ENCODE measurements at regions not wholly inside any gene's neighbourhood (a gene's known extent, or its start where the extent isn't known, plus 50 kb on each side); places are given as distances from the start of the nearest gene placed in this dataset.
"Not testable (repeated sequence)": the region's sequence is repeated elsewhere in the genome, so short reads cannot be mapped to it uniquely, and the experiment has no call there.

- H3K4me3 ChIP-seq (ENCODE audit: insufficient read length, low read depth) = no peak overlapping the region
- H3K9ac ChIP-seq (ENCODE audit: insufficient read length, low read depth) = no peak overlapping the region
- DNase-seq (ENCODE audit: low read depth, low spot score) = no peak
- no peak for TF ChIP-seq SUZ12 (IDR thresholded peaks at IDR 0.05; ENCODE audit: extremely low read depth, insufficient read depth, insufficient read length)
- no peak for TF ChIP-seq ZNF274 (IDR thresholded peaks at IDR 0.05; ENCODE audit: low read depth, low read length)
- TF ChIP-seq YY1 (IDR thresholded peaks at IDR 0.05; ENCODE audit: insufficient read depth, insufficient read length) = no peak
- H3K36me3 ChIP-seq (ENCODE audit: insufficient read depth, insufficient read length, low read length) = no peaks in the 10 kb centered on the region
- H3K27me3 ChIP-seq (ENCODE audit: insufficient read depth, insufficient read length) = no peaks in the 10 kb centered on the region
- H3K4me1 ChIP-seq (ENCODE audit: insufficient read depth, insufficient read length) = no peaks in the 10 kb centered on the region
- no peaks in the 10 kb centered on the region for H3K9me3 ChIP-seq (ENCODE audit: insufficient read depth, low read length)
Observed at GRCh38 chr2:196515608-196516007, 123.9 kb upstream of the CCDC150 start.

- Histone ChIP-seq H3K27me3 (ENCODE audit: insufficient read depth, insufficient read length) (no peaks in the 10 kb centered on the region), H3K36me3 (ENCODE audit: insufficient read depth, insufficient read length, low read length) (no peaks in the 10 kb centered on the region), H3K9me3 (ENCODE audit: insufficient read depth, low read length) (no peaks in the 10 kb centered on the region), H3K9ac (ENCODE audit: insufficient read length, low read depth) (no peak overlapping the region), H3K4me1 (ENCODE audit: insufficient read depth, insufficient read length) (no peaks in the 10 kb centered on the region), H3K4me3 (ENCODE audit: insufficient read length, low read depth) (no peak overlapping the region)
- TF ChIP-seq ZNF274 (IDR thresholded peaks at IDR 0.05; ENCODE audit: low read depth, low read length) (no peak), SUZ12 (IDR thresholded peaks at IDR 0.05; ENCODE audit: extremely low read depth, insufficient read depth, insufficient read length) (no peak), YY1 (IDR thresholded peaks at IDR 0.05; ENCODE audit: insufficient read depth, insufficient read length) (no peak)
- no peak for DNase-seq (ENCODE audit: low read depth, low spot score)
Observed at GRCh38 chr2:196516564-196516963, 123.0 kb upstream of the CCDC150 start.

DNA sequence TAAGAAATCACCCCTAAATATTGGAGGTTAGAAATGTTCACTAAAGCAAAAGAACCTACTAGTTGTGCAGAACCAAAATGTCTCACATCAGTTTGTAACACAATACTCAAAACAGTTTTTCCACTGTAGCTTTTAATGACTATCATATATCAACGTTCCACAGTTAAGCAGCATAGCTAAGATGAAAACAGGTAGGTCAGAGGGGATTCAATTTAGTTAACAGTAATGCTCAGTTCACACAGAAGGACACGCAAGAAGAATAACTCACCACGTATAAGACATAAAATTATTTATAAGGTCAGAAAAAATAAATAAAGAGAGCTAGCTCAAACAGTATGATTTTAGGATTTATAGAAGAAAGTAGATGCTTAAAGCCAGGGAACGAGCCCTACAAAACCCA lies 118.9 kb upstream of the CCDC150 start:
- H3K36me3 ChIP-seq (ENCODE audit: insufficient read depth, insufficient read length, low read length) = no peaks in the 10 kb centered on the region
- TF ChIP-seq SUZ12 (IDR thresholded peaks at IDR 0.05; ENCODE audit: extremely low read depth, insufficient read depth, insufficient read length) = no peak
- no peak for TF ChIP-seq YY1 (IDR thresholded peaks at IDR 0.05; ENCODE audit: insufficient read depth, insufficient read length)
- no peak for TF ChIP-seq ZNF274 (IDR thresholded peaks at IDR 0.05; ENCODE audit: low read depth, low read length)
- H3K9ac ChIP-seq (ENCODE audit: insufficient read length, low read depth) = no peak overlapping the region
- no peaks in the 10 kb centered on the region for H3K4me1 ChIP-seq (ENCODE audit: insufficient read depth, insufficient read length)
- no peak overlapping the region for H3K4me3 ChIP-seq (ENCODE audit: insufficient read length, low read depth)
- H3K27me3 ChIP-seq (ENCODE audit: insufficient read depth, insufficient read length) = no peaks in the 10 kb centered on the region
- DNase-seq (ENCODE audit: low read depth, low spot score) = no peak
- no peaks in the 10 kb centered on the region for H3K9me3 ChIP-seq (ENCODE audit: insufficient read depth, low read length)

DNA sequence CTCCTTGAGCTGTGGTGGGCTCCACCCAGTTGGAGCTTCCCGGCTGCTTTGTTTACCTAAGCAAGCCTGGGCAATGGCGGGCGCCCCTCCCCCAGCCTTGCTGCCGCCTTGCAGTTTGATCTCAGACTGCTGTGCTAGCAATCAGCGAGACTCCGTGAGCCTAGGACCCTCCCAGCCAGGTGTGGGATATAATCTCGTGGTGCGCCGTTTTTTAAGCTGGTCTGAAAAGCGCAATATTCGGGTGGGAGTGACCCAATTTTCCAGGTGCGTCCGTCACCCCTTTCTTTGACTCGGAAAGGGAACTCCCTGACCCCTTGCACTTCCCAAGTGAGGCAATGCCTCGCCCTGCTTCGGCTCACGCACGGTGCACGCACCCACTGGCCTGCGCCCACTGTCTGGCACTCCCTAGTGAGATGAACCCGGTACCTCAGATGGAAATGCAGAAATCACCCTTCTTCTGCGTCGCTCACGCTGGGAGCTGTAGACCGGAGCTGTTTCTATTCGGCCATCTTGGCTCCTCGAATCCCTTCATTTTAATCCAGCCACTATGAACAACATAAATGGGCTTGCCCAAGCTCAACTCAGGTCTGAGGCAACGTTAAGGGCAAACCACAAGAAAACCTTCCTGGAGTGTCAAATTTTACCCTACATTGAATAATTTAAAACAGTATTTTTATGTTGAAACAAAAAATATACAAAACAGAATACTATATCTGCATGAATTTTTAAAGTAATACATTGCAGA lies 112.4 kb upstream of the CCDC150 start:
- not testable (repeated sequence) for H3K9ac ChIP-seq (ENCODE audit: insufficient read length, low read depth)

DNA sequence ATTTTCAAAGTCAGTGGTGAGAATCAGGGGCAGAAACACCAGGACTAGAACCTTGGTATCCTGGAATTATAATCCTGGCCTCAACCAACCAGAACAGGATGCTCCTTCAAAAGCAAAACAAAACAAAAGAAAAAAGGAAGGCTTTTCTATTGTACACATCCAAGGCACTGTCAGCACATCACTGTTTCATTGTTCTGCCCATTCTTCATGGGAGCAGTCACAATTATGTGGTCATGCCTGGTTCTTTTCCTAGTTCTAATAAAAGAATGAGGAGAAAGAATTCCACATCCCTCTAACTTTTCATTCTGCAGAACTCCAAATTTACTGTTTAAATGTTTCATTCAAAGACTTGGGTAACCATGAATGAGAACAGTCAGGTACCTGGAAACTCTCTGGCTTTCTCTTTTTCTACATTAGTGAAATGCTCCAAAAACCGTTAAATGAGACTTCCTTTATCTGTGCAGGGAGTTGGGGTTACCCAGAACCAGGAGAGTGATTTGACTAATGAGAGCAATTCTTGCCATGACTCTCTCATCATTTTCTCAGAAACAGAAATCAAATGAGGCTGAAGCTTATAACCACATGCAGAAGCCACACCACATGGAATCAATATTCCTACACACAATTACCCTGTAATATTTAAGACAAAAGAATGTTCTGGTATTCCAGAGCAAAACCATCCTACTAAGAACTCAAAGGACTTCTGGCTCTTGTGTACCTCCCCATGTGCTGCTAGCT lies 110.9 kb upstream of the CCDC150 start:
- Histone ChIP-seq H3K36me3 (ENCODE audit: insufficient read depth, insufficient read length, low read length) (no peaks in the 10 kb centered on the region), H3K9ac (ENCODE audit: insufficient read length, low read depth) (no peak overlapping the region), H3K27me3 (ENCODE audit: insufficient read depth, insufficient read length) (no peaks in the 10 kb centered on the region), H3K9me3 (ENCODE audit: insufficient read depth, low read length) (peaks cover 10% of the 10 kb centered on the region), H3K4me3 (ENCODE audit: insufficient read length, low read depth) (no peak overlapping the region), H3K4me1 (ENCODE audit: insufficient read depth, insufficient read length) (no peaks in the 10 kb centered on the region)
- DNase-seq (ENCODE audit: low read depth, low spot score) = no peak
- TF ChIP-seq YY1 (IDR thresholded peaks at IDR 0.05; ENCODE audit: insufficient read depth, insufficient read length) = no peak
- TF ChIP-seq SUZ12 (IDR thresholded peaks at IDR 0.05; ENCODE audit: extremely low read depth, insufficient read depth, insufficient read length) = no peak
- no peak for TF ChIP-seq ZNF274 (IDR thresholded peaks at IDR 0.05; ENCODE audit: low read depth, low read length)

More for the DNA sequence above, 112.4 kb upstream of the CCDC150 start:
- peaks cover 10% of the 10 kb centered on the region for H3K9me3 ChIP-seq (ENCODE audit: insufficient read depth, low read length)
- not testable (repeated sequence) for H3K4me1 ChIP-seq (ENCODE audit: insufficient read depth, insufficient read length); H3K36me3 ChIP-seq (ENCODE audit: insufficient read depth, insufficient read length, low read length); DNase-seq (ENCODE audit: low read depth, low spot score); H3K27me3 ChIP-seq (ENCODE audit: insufficient read depth, insufficient read length); H3K4me3 ChIP-seq (ENCODE audit: insufficient read length, low read depth)

DNA sequence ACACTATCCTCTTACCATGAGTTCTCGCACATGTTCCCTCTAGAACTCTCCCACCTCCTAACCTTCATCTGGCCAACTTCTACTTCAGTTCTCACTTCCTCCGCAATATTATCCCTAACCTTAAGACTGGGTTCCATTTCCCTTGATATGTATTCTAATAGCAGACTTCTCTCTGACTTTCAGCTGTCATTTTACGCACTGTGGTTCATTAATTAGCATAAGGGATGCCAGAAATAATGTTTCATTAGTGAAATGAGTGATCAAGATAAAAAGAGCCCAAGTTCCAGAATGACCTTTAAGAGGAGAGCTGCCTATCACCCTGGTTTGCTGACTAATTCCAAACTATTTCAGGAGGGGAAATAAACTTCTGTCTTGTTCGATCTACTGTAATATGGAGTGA lies 108.6 kb upstream of the CCDC150 start:
- Histone ChIP-seq H3K4me3 (ENCODE audit: insufficient read length, low read depth) (no peak overlapping the region), H3K9me3 (ENCODE audit: insufficient read depth, low read length) (peaks cover 10% of the 10 kb centered on the region), H3K4me1 (ENCODE audit: insufficient read depth, insufficient read length) (no peaks in the 10 kb centered on the region), H3K27me3 (ENCODE audit: insufficient read depth, insufficient read length) (no peaks in the 10 kb centered on the region), H3K36me3 (ENCODE audit: insufficient read depth, insufficient read length, low read length) (no peaks in the 10 kb centered on the region), H3K9ac (ENCODE audit: insufficient read length, low read depth) (no peak overlapping the region)
- DNase-seq (ENCODE audit: low read depth, low spot score) = no peak
- no peak for TF ChIP-seq ZNF274 (IDR thresholded peaks at IDR 0.05; ENCODE audit: low read depth, low read length)
- TF ChIP-seq SUZ12 (IDR thresholded peaks at IDR 0.05; ENCODE audit: extremely low read depth, insufficient read depth, insufficient read length) = no peak
- no peak for TF ChIP-seq YY1 (IDR thresholded peaks at IDR 0.05; ENCODE audit: insufficient read depth, insufficient read length)

DNA sequence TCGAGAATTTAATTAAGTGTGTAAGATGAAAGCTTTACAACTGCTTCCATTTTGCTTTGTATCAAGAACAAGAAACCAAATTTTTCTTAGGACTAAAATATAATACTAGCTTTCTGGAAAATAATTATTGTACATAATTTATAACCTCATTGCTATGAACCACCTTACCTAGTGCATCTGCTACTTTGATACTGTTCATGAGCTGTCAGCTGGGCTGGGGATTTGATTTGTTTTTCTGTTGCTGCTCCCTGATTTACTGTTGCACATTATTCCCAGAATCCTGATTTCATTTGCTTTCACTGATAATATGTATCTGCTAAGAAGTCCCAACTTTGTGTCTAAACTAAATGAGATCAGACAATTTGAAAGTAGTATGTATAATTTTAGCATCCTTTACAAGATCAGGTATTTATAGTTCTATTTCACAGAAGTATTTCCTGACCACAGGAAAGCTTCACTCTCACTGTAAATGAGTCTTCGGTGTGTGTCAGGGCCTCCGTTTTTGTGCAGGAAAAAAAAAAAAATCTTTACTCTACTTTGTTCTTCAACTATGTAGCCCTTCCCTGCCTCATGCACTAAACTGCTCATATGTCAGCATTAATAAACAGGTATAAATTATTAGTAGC lies 105.6 kb upstream of the CCDC150 start:
- Histone ChIP-seq H3K27me3 (ENCODE audit: insufficient read depth, insufficient read length) (no peaks in the 10 kb centered on the region), H3K9me3 (ENCODE audit: insufficient read depth, low read length) (no peaks in the 10 kb centered on the region), H3K4me1 (ENCODE audit: insufficient read depth, insufficient read length) (no peaks in the 10 kb centered on the region), H3K36me3 (ENCODE audit: insufficient read depth, insufficient read length, low read length) (no peaks in the 10 kb centered on the region), H3K9ac (ENCODE audit: insufficient read length, low read depth) (no peak overlapping the region), H3K4me3 (ENCODE audit: insufficient read length, low read depth) (no peak overlapping the region)
- DNase-seq (ENCODE audit: low read depth, low spot score) = no peak
- TF ChIP-seq YY1 (IDR thresholded peaks at IDR 0.05; ENCODE audit: insufficient read depth, insufficient read length) = no peak
- TF ChIP-seq SUZ12 (IDR thresholded peaks at IDR 0.05; ENCODE audit: extremely low read depth, insufficient read depth, insufficient read length) = no peak
- no peak for TF ChIP-seq ZNF274 (IDR thresholded peaks at IDR 0.05; ENCODE audit: low read depth, low read length)
